ENCODE measurements at regions not wholly inside any gene's neighbourhood (a gene's known extent, or its start where the extent isn't known, plus 50 kb on each side); places are given as distances from the start of the nearest gene placed in this dataset.

DNA sequence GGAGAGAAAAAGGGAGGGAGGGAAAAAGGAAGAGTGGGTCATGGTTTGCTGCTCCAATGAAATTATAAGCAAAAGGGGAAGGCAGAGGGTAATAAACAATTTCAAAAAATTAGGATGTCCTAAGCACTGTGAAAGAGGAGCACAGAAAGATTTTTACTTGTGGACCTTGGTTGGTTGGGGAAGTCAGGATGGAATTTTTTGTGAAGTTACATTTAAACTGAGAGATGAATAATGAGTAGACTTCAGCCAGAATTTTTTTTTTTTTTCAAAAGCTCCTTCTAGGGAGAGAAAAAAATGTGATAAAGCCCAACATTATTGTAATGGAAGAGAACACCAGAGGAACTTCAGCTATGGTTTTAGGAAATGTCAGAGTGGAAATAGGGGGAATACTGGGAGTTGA, 515.9 kb upstream of the PAPPA start:
- TF ChIP-seq, protein P1, sequence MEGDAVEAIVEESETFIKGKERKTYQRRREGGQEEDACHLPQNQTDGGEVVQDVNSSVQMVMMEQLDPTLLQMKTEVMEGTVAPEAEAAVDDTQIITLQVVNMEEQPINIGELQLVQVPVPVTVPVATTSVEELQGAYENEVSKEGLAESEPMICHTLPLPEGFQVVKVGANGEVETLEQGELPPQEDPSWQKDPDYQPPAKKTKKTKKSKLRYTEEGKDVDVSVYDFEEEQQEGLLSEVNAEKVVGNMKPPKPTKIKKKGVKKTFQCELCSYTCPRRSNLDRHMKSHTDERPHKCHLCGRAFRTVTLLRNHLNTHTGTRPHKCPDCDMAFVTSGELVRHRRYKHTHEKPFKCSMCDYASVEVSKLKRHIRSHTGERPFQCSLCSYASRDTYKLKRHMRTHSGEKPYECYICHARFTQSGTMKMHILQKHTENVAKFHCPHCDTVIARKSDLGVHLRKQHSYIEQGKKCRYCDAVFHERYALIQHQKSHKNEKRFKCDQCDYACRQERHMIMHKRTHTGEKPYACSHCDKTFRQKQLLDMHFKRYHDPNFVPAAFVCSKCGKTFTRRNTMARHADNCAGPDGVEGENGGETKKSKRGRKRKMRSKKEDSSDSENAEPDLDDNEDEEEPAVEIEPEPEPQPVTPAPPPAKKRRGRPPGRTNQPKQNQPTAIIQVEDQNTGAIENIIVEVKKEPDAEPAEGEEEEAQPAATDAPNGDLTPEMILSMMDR (IDR thresholded peaks at IDR 0.05) = no peak
- TF ChIP-seq POLR2A (IDR thresholded peaks at IDR 0.05) = no peak
